ENCODE measurements at regions not wholly inside any gene's neighbourhood (a gene's known extent, or its start where the extent isn't known, plus 50 kb on each side); places are given as distances from the start of the nearest gene placed in this dataset.

DNA sequence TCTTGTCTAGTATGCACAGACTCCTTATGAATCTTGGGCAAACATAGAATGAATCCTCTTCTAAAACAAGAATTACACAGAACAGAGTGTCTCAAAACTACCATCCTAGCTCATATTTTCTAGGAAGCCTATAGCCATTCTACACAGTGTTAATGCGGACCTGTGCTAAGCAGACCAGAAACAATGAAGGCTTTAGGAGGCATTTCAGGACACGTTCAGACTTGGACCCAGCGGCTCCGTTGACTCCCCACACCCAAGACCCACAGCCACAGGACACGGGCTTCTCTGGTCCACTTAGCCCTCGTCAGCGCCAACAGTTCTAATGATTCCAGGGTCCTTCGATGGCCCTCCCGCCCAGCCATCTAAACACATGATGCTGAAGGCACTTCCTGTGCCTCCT is 182.2 kb downstream of the BCL11A start:
- H3K27ac ChIP-seq (ENCODE audit: low read length) = peak overlapping the region; percentile 12; the same call in 1 of the 2 replicates
- TF ChIP-seq EZH2 (IDR thresholded peaks at IDR 0.05; ENCODE audit: borderline replicate concordance, low read depth, low read length, severe bottlenecking) = no peak
- TF ChIP-seq, protein P1, sequence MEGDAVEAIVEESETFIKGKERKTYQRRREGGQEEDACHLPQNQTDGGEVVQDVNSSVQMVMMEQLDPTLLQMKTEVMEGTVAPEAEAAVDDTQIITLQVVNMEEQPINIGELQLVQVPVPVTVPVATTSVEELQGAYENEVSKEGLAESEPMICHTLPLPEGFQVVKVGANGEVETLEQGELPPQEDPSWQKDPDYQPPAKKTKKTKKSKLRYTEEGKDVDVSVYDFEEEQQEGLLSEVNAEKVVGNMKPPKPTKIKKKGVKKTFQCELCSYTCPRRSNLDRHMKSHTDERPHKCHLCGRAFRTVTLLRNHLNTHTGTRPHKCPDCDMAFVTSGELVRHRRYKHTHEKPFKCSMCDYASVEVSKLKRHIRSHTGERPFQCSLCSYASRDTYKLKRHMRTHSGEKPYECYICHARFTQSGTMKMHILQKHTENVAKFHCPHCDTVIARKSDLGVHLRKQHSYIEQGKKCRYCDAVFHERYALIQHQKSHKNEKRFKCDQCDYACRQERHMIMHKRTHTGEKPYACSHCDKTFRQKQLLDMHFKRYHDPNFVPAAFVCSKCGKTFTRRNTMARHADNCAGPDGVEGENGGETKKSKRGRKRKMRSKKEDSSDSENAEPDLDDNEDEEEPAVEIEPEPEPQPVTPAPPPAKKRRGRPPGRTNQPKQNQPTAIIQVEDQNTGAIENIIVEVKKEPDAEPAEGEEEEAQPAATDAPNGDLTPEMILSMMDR (IDR thresholded peaks at IDR 0.05; ENCODE audit: borderline replicate concordance, extremely low read depth, low read length, poor library complexity, severe bottlenecking) = no peak
- H3K4me1 ChIP-seq (ENCODE audit: insufficient read depth, low read length) = peaks cover 27% of the 10 kb centered on the region
- H3K36me3 ChIP-seq (ENCODE audit: insufficient read depth, low read length) = no peaks in the 10 kb centered on the region
- ATAC-seq (ENCODE audit: insufficient read depth, low read depth) (no peak), DNase-seq (no peak)
- no peaks in the 10 kb centered on the region for H3K79me2 ChIP-seq (ENCODE audit: insufficient read depth, low read length)
- H3K27me3 ChIP-seq (ENCODE audit: insufficient read depth, low read length, poor library complexity) = no peaks in the 10 kb centered on the region
- no peaks in the 10 kb centered on the region for H4K20me1 ChIP-seq (ENCODE audit: insufficient read depth, low read length)
- no peaks in the 10 kb centered on the region for H3K9me3 ChIP-seq (ENCODE audit: insufficient read depth, low read length, severe bottlenecking)
- no peak overlapping the region for H3K9ac ChIP-seq (ENCODE audit: low read depth, low read length)
- no peak overlapping the region for H3K4me3 ChIP-seq (ENCODE audit: low read depth in 1 of 2, low read length in 2 of 2)
- no peak overlapping the region for H2AFZ ChIP-seq (ENCODE audit: low read depth, low read length)
- no peak overlapping the region for H3K4me2 ChIP-seq (ENCODE audit: insufficient read depth, low read length)

DNA sequence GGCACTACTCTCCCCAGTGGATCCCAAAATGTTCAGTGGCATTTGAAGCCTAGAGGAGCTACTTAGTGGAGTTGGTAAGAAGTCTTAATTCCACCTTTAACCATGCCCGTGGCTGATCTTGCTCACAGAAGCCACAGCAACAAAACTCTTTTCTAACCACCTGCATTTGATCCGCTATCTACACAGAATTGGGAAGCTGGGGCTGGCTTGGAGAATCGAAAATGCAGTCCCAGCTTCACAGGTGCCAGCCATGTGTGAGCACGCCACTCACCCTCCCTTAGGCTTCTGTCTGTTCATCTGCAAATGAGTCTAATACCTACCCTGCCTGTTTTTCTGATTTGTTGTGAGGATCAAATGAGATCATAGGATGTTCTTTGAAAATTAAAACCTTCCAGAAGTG is 182.6 kb downstream of the BCL11A start:
- H2AFZ ChIP-seq (ENCODE audit: low read depth, low read length) = no peak overlapping the region
- H3K4me1 ChIP-seq (ENCODE audit: insufficient read depth, low read length) = peaks cover 27% of the 10 kb centered on the region
- H3K79me2 ChIP-seq (ENCODE audit: insufficient read depth, low read length) = no peaks in the 10 kb centered on the region
- no peak overlapping the region for H3K4me3 ChIP-seq (ENCODE audit: low read depth in 1 of 2, low read length in 2 of 2)
- no peaks in the 10 kb centered on the region for H3K27me3 ChIP-seq (ENCODE audit: insufficient read depth, low read length, poor library complexity)
- DNase-seq = peak; percentile 22
- H3K9me3 ChIP-seq (ENCODE audit: insufficient read depth, low read length, severe bottlenecking) = no peaks in the 10 kb centered on the region
- H3K36me3 ChIP-seq (ENCODE audit: insufficient read depth, low read length) = no peaks in the 10 kb centered on the region
- no peak for TF ChIP-seq EZH2 (IDR thresholded peaks at IDR 0.05; ENCODE audit: borderline replicate concordance, low read depth, low read length, severe bottlenecking)
- TF ChIP-seq, protein P1 (IDR thresholded peaks at IDR 0.05; ENCODE audit: borderline replicate concordance, extremely low read depth, low read length, poor library complexity, severe bottlenecking) = no peak
- 0 out of 2 replicates have a peak overlapping the region, but pooled peaks have one; percentile 12 for H3K27ac ChIP-seq (ENCODE audit: low read length)
- no peaks in the 10 kb centered on the region for H4K20me1 ChIP-seq (ENCODE audit: insufficient read depth, low read length)
- no peak overlapping the region for H3K9ac ChIP-seq (ENCODE audit: low read depth, low read length)
- peak; percentile 62 for ATAC-seq (ENCODE audit: insufficient read depth, low read depth)
- H3K4me2 ChIP-seq (ENCODE audit: insufficient read depth, low read length) = no peak overlapping the region

DNA sequence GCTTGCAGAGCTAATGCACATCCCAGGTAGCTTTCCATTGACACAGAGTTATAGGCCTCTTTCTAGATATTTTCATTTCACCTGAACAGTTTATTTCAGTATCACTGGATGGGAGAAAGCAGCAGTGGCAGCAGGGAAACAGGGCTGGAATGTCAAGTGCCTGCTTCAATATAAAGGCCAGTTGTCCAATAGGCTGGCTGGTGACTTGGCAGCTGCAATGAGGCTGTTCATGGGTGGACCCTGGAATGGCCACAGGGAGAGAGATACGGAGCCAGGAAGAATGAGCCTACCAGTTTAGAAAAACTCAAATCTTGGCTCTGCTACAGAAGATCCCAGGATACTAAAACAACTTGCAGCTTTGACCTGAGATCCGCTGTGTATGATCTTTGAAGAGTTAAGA is 185.0 kb downstream of the BCL11A start:
- Histone ChIP-seq H3K27ac (ENCODE audit: low read length) (no peak overlapping the region), H3K27me3 (ENCODE audit: insufficient read depth, low read length, poor library complexity) (no peaks in the 10 kb centered on the region), H4K20me1 (ENCODE audit: insufficient read depth, low read length) (no peaks in the 10 kb centered on the region), H3K36me3 (ENCODE audit: insufficient read depth, low read length) (no peaks in the 10 kb centered on the region), H3K4me2 (ENCODE audit: insufficient read depth, low read length) (no peak overlapping the region), H3K4me1 (ENCODE audit: insufficient read depth, low read length) (peaks cover 27% of the 10 kb centered on the region), H3K9ac (ENCODE audit: low read depth, low read length) (no peak overlapping the region), H3K79me2 (ENCODE audit: insufficient read depth, low read length) (no peaks in the 10 kb centered on the region), H3K4me3 (ENCODE audit: low read depth in 1 of 2, low read length in 2 of 2) (no peak overlapping the region), H2AFZ (ENCODE audit: low read depth, low read length) (no peak overlapping the region), H3K9me3 (ENCODE audit: insufficient read depth, low read length, severe bottlenecking) (no peaks in the 10 kb centered on the region)
- TF ChIP-seq, protein P1 (IDR thresholded peaks at IDR 0.05; ENCODE audit: borderline replicate concordance, extremely low read depth, low read length, poor library complexity, severe bottlenecking) = no peak
- TF ChIP-seq EZH2 (IDR thresholded peaks at IDR 0.05; ENCODE audit: borderline replicate concordance, low read depth, low read length, severe bottlenecking) = no peak
- ATAC-seq (ENCODE audit: insufficient read depth, low read depth) (no peak), DNase-seq (no peak)
